Esophagus squamous epithelium (tissue), 4 donors: ENCODE measurements at regions not wholly inside any gene's neighbourhood (a gene's known extent, or its start where the extent isn't known, plus 50 kb on each side); places are given as distances from the start of the nearest gene placed in this dataset.

Source experiments
- POLR2A ChIP-seq, 4 donors: fragments of 450-650 bp; IDR thresholded peaks; one replicate each; pipeline ENCODE4 v1.6.1; 2017; ENCODE audit warnings: antibody characterized with exemption in 4 of 4, mild to moderate bottlenecking in 4 of 4, moderate library complexity in 3 of 4
- TF ChIP-seq, protein P1 (sequence below), 6 experiments: fragments of 450-650 bp in 4 of 6; fragments of 200-600 bp in 2 of 6; sonication (generic) in 2 of 6; IDR thresholded peaks; one replicate each; pipeline ENCODE4 v1.5.1; 2016 to 2019; ENCODE audit warnings: antibody characterized with exemption in 6 of 6, mild to moderate bottlenecking in 4 of 6, moderate library complexity in 4 of 6

DNA sequence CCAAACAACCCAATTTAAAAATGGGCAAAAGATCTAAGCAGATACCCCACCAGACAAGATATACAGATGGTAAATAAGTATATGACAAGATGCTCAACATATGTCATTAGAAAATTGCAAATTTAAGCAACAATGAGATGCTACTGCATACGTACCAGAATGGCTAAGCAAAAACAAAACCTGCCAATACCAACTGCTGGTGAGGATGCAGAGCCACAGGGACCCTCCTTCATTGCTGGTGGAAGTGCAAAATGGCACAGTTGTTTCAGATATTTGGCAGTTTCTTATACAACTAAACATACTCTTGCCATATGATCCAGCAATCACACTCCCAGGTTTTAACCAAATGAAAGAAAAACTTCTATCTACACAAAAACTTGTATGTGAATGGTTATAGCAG lies 178.9 kb downstream of the BARX1 start:
- TF ChIP-seq, protein P1, sequence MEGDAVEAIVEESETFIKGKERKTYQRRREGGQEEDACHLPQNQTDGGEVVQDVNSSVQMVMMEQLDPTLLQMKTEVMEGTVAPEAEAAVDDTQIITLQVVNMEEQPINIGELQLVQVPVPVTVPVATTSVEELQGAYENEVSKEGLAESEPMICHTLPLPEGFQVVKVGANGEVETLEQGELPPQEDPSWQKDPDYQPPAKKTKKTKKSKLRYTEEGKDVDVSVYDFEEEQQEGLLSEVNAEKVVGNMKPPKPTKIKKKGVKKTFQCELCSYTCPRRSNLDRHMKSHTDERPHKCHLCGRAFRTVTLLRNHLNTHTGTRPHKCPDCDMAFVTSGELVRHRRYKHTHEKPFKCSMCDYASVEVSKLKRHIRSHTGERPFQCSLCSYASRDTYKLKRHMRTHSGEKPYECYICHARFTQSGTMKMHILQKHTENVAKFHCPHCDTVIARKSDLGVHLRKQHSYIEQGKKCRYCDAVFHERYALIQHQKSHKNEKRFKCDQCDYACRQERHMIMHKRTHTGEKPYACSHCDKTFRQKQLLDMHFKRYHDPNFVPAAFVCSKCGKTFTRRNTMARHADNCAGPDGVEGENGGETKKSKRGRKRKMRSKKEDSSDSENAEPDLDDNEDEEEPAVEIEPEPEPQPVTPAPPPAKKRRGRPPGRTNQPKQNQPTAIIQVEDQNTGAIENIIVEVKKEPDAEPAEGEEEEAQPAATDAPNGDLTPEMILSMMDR (IDR thresholded peaks at IDR 0.05): no peak
- no peak for TF ChIP-seq POLR2A (IDR thresholded peaks at IDR 0.05)
